HG02642 (cell line): ENCODE measurements at regions not wholly inside any gene's neighbourhood (a gene's known extent, or its start where the extent isn't known, plus 50 kb on each side); places are given as distances from the start of the nearest gene placed in this dataset.
"Not testable (repeated sequence)": the region's sequence is repeated elsewhere in the genome, so short reads cannot be mapped to it uniquely, and the experiment has no call there.

Source experiments
- ATAC-seq: cut with Tn5 transposase; IDR thresholded peaks from one replicate; pipeline ENCODE4 v1.9.1; 2021; ENCODE audit warnings: mild to moderate bottlenecking; ENCODE audit not compliant: unreplicated experiment, poor library complexity

GRCh38 chr5:119694284-119694683, 64.9 kb downstream of the FAM170A start:
- peak; percentile 67 for ATAC-seq

- ATAC-seq: no peak
Measured at GRCh38 chr5:119706049-119706448, 76.7 kb downstream of the FAM170A start.

- ATAC-seq: peak; percentile 61
Measured at GRCh38 chr5:119708076-119708790, 78.9 kb downstream of the FAM170A start.

GRCh38 chr5:119721775-119722174, 92.4 kb downstream of the FAM170A start:
- no peak for ATAC-seq

GRCh38 chr5:119725291-119725690, 95.9 kb downstream of the FAM170A start:
- not testable (repeated sequence) for ATAC-seq

- no peak for ATAC-seq
Measured at GRCh38 chr5:119726544-119726943, 97.2 kb downstream of the FAM170A start.

- no peak for ATAC-seq
Measured at GRCh38 chr5:119740225-119740624, 110.9 kb downstream of the FAM170A start.

- no peak for ATAC-seq
Measured at GRCh38 chr5:119741691-119742090, 112.3 kb downstream of the FAM170A start.

GRCh38 chr5:119742311-119742710, 113.0 kb downstream of the FAM170A start:
- ATAC-seq: no peak

- ATAC-seq: peak; percentile 94
Measured at GRCh38 chr5:119743927-119744326, 114.6 kb downstream of the FAM170A start.

- no peak for ATAC-seq
Measured at GRCh38 chr5:119745976-119746375, 116.6 kb downstream of the FAM170A start.

- no peak for ATAC-seq
Measured at GRCh38 chr5:119746984-119747383, 117.6 kb downstream of the FAM170A start.

GRCh38 chr5:119750887-119751733, 121.8 kb downstream of the FAM170A start:
- no peak for ATAC-seq

GRCh38 chr5:119751734-119752094, 122.4 kb downstream of the FAM170A start:
- no peak for ATAC-seq

GRCh38 chr5:119752921-119753886, 123.8 kb downstream of the FAM170A start:
- ATAC-seq: no peak

GRCh38 chr5:119754825-119755224, 125.5 kb downstream of the FAM170A start:
- ATAC-seq: not testable (repeated sequence)

GRCh38 chr5:119757276-119757675, 127.9 kb downstream of the FAM170A start:
- no peak for ATAC-seq

GRCh38 chr5:119769695-119770693, 140.6 kb downstream of the FAM170A start:
- ATAC-seq: not testable (repeated sequence)

- not testable (repeated sequence) for ATAC-seq
Measured at GRCh38 chr5:119780145-119780544, 150.8 kb downstream of the FAM170A start.
